HG03103 (cell line): ENCODE measurements at regions not wholly inside any gene's neighbourhood (a gene's known extent, or its start where the extent isn't known, plus 50 kb on each side); places are given as distances from the start of the nearest gene placed in this dataset.

Source experiments
- ATAC-seq: cut with Tn5 transposase; IDR thresholded peaks from one replicate; pipeline ENCODE4 v1.9.1; 2021; ENCODE audit warnings: low read depth; ENCODE audit not compliant: unreplicated experiment

GRCh38 chr13:31674051-31674450 is 65.3 kb upstream of the RXFP2 start:
- no peak for ATAC-seq

- ATAC-seq, result no peak
These were observed 63.8 kb upstream of the RXFP2 start for GRCh38 chr13:31675440-31675953.

- no peak for ATAC-seq
These were observed 58.2 kb upstream of the RXFP2 start for GRCh38 chr13:31681133-31681532.

GRCh38 chr13:31684466-31684865 is 54.9 kb upstream of the RXFP2 start:
- no peak for ATAC-seq

- ATAC-seq, result no peak
These were observed 52.5 kb upstream of the RXFP2 start for GRCh38 chr13:31686670-31687425.
